Ovary (tissue), 3 donors: ENCODE measurements at regions not wholly inside any gene's neighbourhood (a gene's known extent, or its start where the extent isn't known, plus 50 kb on each side); places are given as distances from the start of the nearest gene placed in this dataset.

Experiments used
- EP300 ChIP-seq: sonication (generic); formaldehyde crosslinking; IDR thresholded peaks from one replicate; pipeline ENCODE4 v1.6.1; 2017; ENCODE audit warnings: antibody characterized with exemption
- POLR2A ChIP-seq: fragments of 450-650 bp; IDR thresholded peaks from one replicate; pipeline ENCODE4 v1.6.1; 2017; ENCODE audit warnings: antibody characterized with exemption, mild to moderate bottlenecking, moderate library complexity
- TF ChIP-seq, protein P1 (sequence below), 3 donors: fragments of 450-650 bp in 2 of 3; fragments of 200-600 bp in 1 of 3; IDR thresholded peaks; one replicate each; pipeline versions ENCODE4 v1.5.1 to v1.8.0; 2016 to 2022; ENCODE audit warnings: antibody characterized with exemption in 3 of 3, mild to moderate bottlenecking in 1 of 3
- donor health status: DM: no; HTN: no; CAD: no.

DNA sequence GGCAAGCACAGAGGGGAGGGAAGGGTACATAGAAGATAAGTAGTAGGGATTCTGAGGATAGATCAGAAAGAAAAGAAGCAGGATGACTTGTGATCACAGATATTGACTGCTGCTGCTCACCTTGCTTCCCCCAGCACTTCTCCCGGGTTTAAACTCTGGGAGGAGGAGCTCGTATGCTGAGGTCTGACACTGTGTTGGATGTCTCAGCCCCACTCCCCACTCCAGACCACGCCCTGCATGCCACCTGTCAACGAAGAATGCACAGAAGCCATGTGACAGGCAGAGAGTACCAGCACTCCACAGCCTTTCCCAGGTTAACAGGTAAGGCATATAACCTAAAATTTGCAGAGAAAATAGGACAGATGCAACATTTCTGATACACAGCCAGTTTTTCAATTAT, 388.9 kb downstream of the TNS3 start:
- TF ChIP-seq, protein P1, sequence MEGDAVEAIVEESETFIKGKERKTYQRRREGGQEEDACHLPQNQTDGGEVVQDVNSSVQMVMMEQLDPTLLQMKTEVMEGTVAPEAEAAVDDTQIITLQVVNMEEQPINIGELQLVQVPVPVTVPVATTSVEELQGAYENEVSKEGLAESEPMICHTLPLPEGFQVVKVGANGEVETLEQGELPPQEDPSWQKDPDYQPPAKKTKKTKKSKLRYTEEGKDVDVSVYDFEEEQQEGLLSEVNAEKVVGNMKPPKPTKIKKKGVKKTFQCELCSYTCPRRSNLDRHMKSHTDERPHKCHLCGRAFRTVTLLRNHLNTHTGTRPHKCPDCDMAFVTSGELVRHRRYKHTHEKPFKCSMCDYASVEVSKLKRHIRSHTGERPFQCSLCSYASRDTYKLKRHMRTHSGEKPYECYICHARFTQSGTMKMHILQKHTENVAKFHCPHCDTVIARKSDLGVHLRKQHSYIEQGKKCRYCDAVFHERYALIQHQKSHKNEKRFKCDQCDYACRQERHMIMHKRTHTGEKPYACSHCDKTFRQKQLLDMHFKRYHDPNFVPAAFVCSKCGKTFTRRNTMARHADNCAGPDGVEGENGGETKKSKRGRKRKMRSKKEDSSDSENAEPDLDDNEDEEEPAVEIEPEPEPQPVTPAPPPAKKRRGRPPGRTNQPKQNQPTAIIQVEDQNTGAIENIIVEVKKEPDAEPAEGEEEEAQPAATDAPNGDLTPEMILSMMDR (IDR thresholded peaks at IDR 0.05): no peak
- TF ChIP-seq POLR2A (no peak), EP300 (no peak)
